Loucy (cell line): ENCODE measurements at regions not wholly inside any gene's neighbourhood (a gene's known extent, or its start where the extent isn't known, plus 50 kb on each side); places are given as distances from the start of the nearest gene placed in this dataset.

ENCODE experiments used
- H2AFZ ChIP-seq: fragments of 200-600 bp; sonication (generic); 2 replicates; pipeline ENCODE4 v1.6.0; 2016; ENCODE audit warnings: antibody characterized with exemption, mild to moderate bottlenecking, low read length, moderate library complexity
- H3F3A ChIP-seq: fragments of 200-600 bp; 2 replicates; pipeline ENCODE4 v1.6.0; 2016; ENCODE audit warnings: antibody characterized with exemption, low read depth, mild to moderate bottlenecking
- H3K27me3 ChIP-seq: fragments of 200-600 bp; sonication (generic); 2 replicates; pipeline ENCODE4 v1.6.1; 2014; ENCODE audit warnings: low read length, mild to moderate bottlenecking; ENCODE audit not compliant: insufficient read depth, poor library complexity, severe bottlenecking
- H3K36me3 ChIP-seq: fragments of 200-600 bp; sonication (generic); 2 replicates; pipeline ENCODE4 v1.6.1; 2016; ENCODE audit warnings: low read length; ENCODE audit not compliant: insufficient read depth
- H3K4me1 ChIP-seq: fragments of 200-600 bp; sonication (generic); 2 replicates; pipeline ENCODE4 v1.5.1; 2014; ENCODE audit warnings: low read length, mild to moderate bottlenecking; ENCODE audit not compliant: insufficient read depth, poor library complexity, severe bottlenecking
- H3K4me2 ChIP-seq: fragments of 200-600 bp; sonication (generic); 2 replicates; pipeline ENCODE4 v1.6.0; 2014; ENCODE audit warnings: antibody characterized with exemption, low read length, low read depth, mild to moderate bottlenecking; ENCODE audit not compliant: poor library complexity, severe bottlenecking
- H3K4me3 ChIP-seq: fragments of 200-600 bp; sonication (generic); 2 replicates; pipeline ENCODE4 v1.5.1; 2014; ENCODE audit warnings: low read length, mild to moderate bottlenecking, mixed read lengths; ENCODE audit not compliant: poor library complexity, severe bottlenecking
- H3K79me2 ChIP-seq: fragments of 200-600 bp; sonication (generic); 2 replicates; pipeline ENCODE4 v1.6.1; 2014; ENCODE audit warnings: low read length; ENCODE audit not compliant: insufficient read depth
- H3K9ac ChIP-seq: fragments of 200-600 bp; sonication (generic); 2 replicates; pipeline ENCODE4 v1.6.0; 2014; ENCODE audit warnings: mild to moderate bottlenecking, low read depth, low read length, moderate library complexity; ENCODE audit not compliant: poor library complexity, severe bottlenecking
- H3K9me2 ChIP-seq: fragments of 200-600 bp; sonication (generic); replicated peaks from 2 replicates; pipeline ENCODE4 v1.6.1; 2016; ENCODE audit warnings: low read depth, low read length, mixed read lengths
- H3K9me3 ChIP-seq: fragments of 200-600 bp; sonication (generic); 2 replicates; pipeline ENCODE4 v1.6.1; 2014; ENCODE audit warnings: mild to moderate bottlenecking, antibody characterized with exemption, low read length, low read depth; ENCODE audit not compliant: insufficient read depth
- H4K20me1 ChIP-seq: fragments of 200-600 bp; sonication (generic); 2 replicates; pipeline ENCODE4 v1.6.0; 2014; ENCODE audit warnings: antibody characterized with exemption, low read length, mild to moderate bottlenecking; ENCODE audit not compliant: insufficient read depth, poor library complexity, severe bottlenecking
- EZH2phosphoT487 ChIP-seq: fragments of 200-600 bp; IDR thresholded peaks from 2 replicates; pipeline ENCODE4 v1.6.1; 2018; ENCODE audit warnings: antibody characterized with exemption, mild to moderate bottlenecking, moderate library complexity, borderline replicate concordance
- TF ChIP-seq, protein P1 (sequence below): fragments of 200-600 bp; sonication (generic); conservative IDR thresholded peaks from 2 replicates; pipeline ENCODE4 v1.5.1; 2014; ENCODE audit warnings: mild to moderate bottlenecking, antibody characterized with exemption, low read length

DNA sequence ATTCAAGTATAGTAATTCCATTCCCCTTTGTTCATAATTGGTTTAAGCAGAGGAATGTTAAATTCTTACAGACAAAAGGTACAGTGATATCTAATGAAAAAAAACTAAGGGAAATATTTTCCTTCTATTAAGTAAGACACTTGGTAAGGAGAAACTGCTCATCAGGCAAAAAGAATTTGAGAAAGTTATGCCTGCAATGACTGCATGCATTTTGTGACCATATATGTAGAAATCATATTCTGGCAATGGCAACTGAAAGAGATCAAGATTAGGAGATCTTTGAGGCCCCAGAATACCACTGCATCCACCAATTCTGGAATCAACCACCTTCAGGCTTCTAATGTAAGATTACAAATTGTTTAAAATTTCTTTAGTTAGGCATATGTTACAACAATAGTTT is 364.8 kb downstream of the PCDH10 start:
- Histone ChIP-seq H4K20me1 (no peaks in the 10 kb centered on the region), H3K27me3 (no peaks in the 10 kb centered on the region), H3K4me1 (no peaks in the 10 kb centered on the region), H3K9ac (no peak overlapping the region), H3K4me2 (no peak overlapping the region), H3K9me3 (no peaks in the 10 kb centered on the region), H3K4me3 (no peak overlapping the region), H3K36me3 (no peaks in the 10 kb centered on the region), H3F3A (no peaks in the 10 kb centered on the region), H3K79me2 (no peaks in the 10 kb centered on the region), H2AFZ (no peak overlapping the region), H3K9me2 (no peaks in the 10 kb centered on the region)
- TF ChIP-seq, protein P1, sequence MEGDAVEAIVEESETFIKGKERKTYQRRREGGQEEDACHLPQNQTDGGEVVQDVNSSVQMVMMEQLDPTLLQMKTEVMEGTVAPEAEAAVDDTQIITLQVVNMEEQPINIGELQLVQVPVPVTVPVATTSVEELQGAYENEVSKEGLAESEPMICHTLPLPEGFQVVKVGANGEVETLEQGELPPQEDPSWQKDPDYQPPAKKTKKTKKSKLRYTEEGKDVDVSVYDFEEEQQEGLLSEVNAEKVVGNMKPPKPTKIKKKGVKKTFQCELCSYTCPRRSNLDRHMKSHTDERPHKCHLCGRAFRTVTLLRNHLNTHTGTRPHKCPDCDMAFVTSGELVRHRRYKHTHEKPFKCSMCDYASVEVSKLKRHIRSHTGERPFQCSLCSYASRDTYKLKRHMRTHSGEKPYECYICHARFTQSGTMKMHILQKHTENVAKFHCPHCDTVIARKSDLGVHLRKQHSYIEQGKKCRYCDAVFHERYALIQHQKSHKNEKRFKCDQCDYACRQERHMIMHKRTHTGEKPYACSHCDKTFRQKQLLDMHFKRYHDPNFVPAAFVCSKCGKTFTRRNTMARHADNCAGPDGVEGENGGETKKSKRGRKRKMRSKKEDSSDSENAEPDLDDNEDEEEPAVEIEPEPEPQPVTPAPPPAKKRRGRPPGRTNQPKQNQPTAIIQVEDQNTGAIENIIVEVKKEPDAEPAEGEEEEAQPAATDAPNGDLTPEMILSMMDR = no peak
- TF ChIP-seq EZH2phosphoT487 = no peak

DNA sequence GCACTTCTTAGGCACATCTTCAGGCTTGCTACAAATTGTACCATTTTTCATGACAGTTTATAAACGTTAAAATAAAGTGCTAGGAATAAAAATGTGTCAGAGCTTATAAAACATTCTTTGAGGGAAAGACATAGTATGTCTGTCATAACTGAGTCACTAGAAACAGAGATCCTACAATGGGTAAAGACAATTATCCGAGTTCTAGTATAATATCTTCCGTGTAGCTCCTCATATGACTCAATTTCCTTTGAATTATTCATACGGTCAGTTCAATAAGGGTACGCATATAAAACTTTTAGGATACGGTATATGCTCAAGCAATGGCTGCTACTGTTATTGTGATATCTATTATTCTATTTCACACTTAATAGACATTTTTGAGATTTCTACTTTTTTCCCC is 349.1 kb downstream of the PCDH10 start:
- H3K79me2 ChIP-seq = no peaks in the 10 kb centered on the region
- H3K9ac ChIP-seq = no peak overlapping the region
- H3K36me3 ChIP-seq = no peaks in the 10 kb centered on the region
- H3K4me3 ChIP-seq = no peak overlapping the region
- no peaks in the 10 kb centered on the region for H3F3A ChIP-seq
- H3K4me1 ChIP-seq = no peaks in the 10 kb centered on the region
- H2AFZ ChIP-seq = no peak overlapping the region
- TF ChIP-seq, protein P1 = no peak
- no peak for TF ChIP-seq EZH2phosphoT487
- H3K4me2 ChIP-seq = no peak overlapping the region
- H3K27me3 ChIP-seq = no peaks in the 10 kb centered on the region
- no peaks in the 10 kb centered on the region for H4K20me1 ChIP-seq
- H3K9me3 ChIP-seq = no peaks in the 10 kb centered on the region
- H3K9me2 ChIP-seq = no peaks in the 10 kb centered on the region

DNA sequence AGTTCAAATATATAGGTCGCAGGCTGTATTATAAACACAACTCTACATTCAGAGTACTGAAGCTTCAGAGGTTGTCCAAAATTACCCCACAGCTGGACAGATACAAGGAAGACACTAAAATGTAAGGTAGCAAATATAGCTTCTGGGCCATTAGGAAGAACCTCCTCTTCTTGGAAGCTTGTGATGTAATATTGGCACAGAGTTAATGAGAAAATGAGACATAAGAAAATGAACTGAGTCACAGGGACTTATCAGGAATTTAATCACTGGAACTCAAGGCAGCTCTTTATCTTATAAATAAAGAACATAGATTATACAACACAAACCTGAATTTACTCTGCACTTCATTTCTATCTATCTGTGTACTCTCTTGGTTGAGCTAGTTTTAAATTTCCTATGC is 344.7 kb downstream of the PCDH10 start:
- no peak overlapping the region for H3K9ac ChIP-seq
- H3K4me3 ChIP-seq = no peak overlapping the region
- no peaks in the 10 kb centered on the region for H3F3A ChIP-seq
- no peaks in the 10 kb centered on the region for H3K9me3 ChIP-seq
- no peak overlapping the region for H3K4me2 ChIP-seq
- no peaks in the 10 kb centered on the region for H3K79me2 ChIP-seq
- H3K27me3 ChIP-seq = no peaks in the 10 kb centered on the region
- H3K36me3 ChIP-seq = no peaks in the 10 kb centered on the region
- H3K9me2 ChIP-seq = no peaks in the 10 kb centered on the region
- TF ChIP-seq, protein P1 = no peak
- TF ChIP-seq EZH2phosphoT487 = no peak
- no peaks in the 10 kb centered on the region for H4K20me1 ChIP-seq
- no peaks in the 10 kb centered on the region for H3K4me1 ChIP-seq
- no peak overlapping the region for H2AFZ ChIP-seq
